Activated CD8-positive, alpha-beta memory T cell treated with anti-CD3 and anti-CD28 coated beads for 4 hours (primary cell): ENCODE measurements at regions not wholly inside any gene's neighbourhood (a gene's known extent, or its start where the extent isn't known, plus 50 kb on each side); places are given as distances from the start of the nearest gene placed in this dataset.
"Not testable (repeated sequence)": the region's sequence is repeated elsewhere in the genome, so short reads cannot be mapped to it uniquely, and the experiment has no call there.

Source experiments
- DNase-seq, 2 donors: peaks; one replicate each; pipeline ENCODE4 v3.0.0-alpha.2; 2020; ENCODE audit warnings: low read depth in 2 of 2

- no peak for DNase-seq
Measured at GRCh38 chr4:77220828-77221613, 64.0 kb downstream of the CCNG2 start.

GRCh38 chr4:77225022-77225421 is 68.0 kb downstream of the CCNG2 start:
- DNase-seq = no peak

- no peak for DNase-seq
Measured at GRCh38 chr4:77226939-77227705, 70.1 kb downstream of the CCNG2 start.

- DNase-seq = no peak
Measured at GRCh38 chr4:77229433-77229832, 72.4 kb downstream of the CCNG2 start.

GRCh38 chr4:77232653-77233052 is 75.6 kb downstream of the CCNG2 start:
- no peak for DNase-seq

- no peak for DNase-seq
Measured at GRCh38 chr4:77235289-77235854, 78.4 kb downstream of the CCNG2 start.

GRCh38 chr4:77236806-77237205 is 79.8 kb downstream of the CCNG2 start:
- DNase-seq = no peak

GRCh38 chr4:77240469-77241066 is 83.6 kb downstream of the CCNG2 start:
- DNase-seq = peak; percentile 6 to 14

GRCh38 chr4:77248805-77249204 is 91.8 kb downstream of the CCNG2 start:
- DNase-seq = no peak

GRCh38 chr4:77251751-77252150 is 94.7 kb downstream of the CCNG2 start:
- no peak for DNase-seq

GRCh38 chr4:77263247-77263646 is 106.2 kb downstream of the CCNG2 start:
- no peak for DNase-seq

GRCh38 chr4:77263976-77264375 is 107.0 kb downstream of the CCNG2 start:
- not testable (repeated sequence) for DNase-seq

- DNase-seq = no peak
Measured at GRCh38 chr4:77264826-77265225, 107.8 kb downstream of the CCNG2 start.

GRCh38 chr4:77268108-77268507 is 111.1 kb downstream of the CCNG2 start:
- DNase-seq = no peak

- no peak for DNase-seq
Measured at GRCh38 chr4:77269505-77269904, 112.5 kb downstream of the CCNG2 start.

- no peak for DNase-seq
Measured at GRCh38 chr4:77273412-77273811, 116.4 kb downstream of the CCNG2 start.

- DNase-seq = not testable (repeated sequence)
Measured at GRCh38 chr4:77279114-77279513, 122.1 kb downstream of the CCNG2 start.

GRCh38 chr4:77282305-77282704 is 125.3 kb downstream of the CCNG2 start:
- no peak for DNase-seq

- no peak for DNase-seq
Measured at GRCh38 chr4:77284036-77284435, 127.0 kb downstream of the CCNG2 start.

GRCh38 chr4:77286906-77287305 is 129.9 kb downstream of the CCNG2 start:
- DNase-seq = no peak

GRCh38 chr4:77293426-77293825 is 136.4 kb downstream of the CCNG2 start:
- no peak for DNase-seq

GRCh38 chr4:77300996-77301395 is 144.0 kb downstream of the CCNG2 start:
- not testable (repeated sequence) for DNase-seq
